GM18870 (cell line): ENCODE measurements at regions not wholly inside any gene's neighbourhood (a gene's known extent, or its start where the extent isn't known, plus 50 kb on each side); places are given as distances from the start of the nearest gene placed in this dataset.

Experiments used
- ATAC-seq: cut with Tn5 transposase; IDR thresholded peaks from one replicate; pipeline ENCODE4 v1.9.1; 2021; ENCODE audit warnings: moderate library complexity; ENCODE audit not compliant: unreplicated experiment

- ATAC-seq = no peak
These were observed 184.7 kb upstream of the PRICKLE1 start for GRCh38 chr12:42774238-42774637.

GRCh38 chr12:42770261-42770660 is 180.7 kb upstream of the PRICKLE1 start:
- ATAC-seq = no peak

GRCh38 chr12:42769455-42769854 is 179.9 kb upstream of the PRICKLE1 start:
- ATAC-seq = no peak

GRCh38 chr12:42767998-42768397 is 178.5 kb upstream of the PRICKLE1 start:
- no peak for ATAC-seq

GRCh38 chr12:42767326-42767954 is 177.9 kb upstream of the PRICKLE1 start:
- ATAC-seq = no peak

- ATAC-seq = no peak
These were observed 177.2 kb upstream of the PRICKLE1 start for GRCh38 chr12:42766754-42767153.

GRCh38 chr12:42766026-42766425 is 176.5 kb upstream of the PRICKLE1 start:
- no peak for ATAC-seq

GRCh38 chr12:42763682-42764081 is 174.1 kb upstream of the PRICKLE1 start:
- ATAC-seq = no peak

- ATAC-seq = peak; percentile 11
These were observed 172.9 kb upstream of the PRICKLE1 start for GRCh38 chr12:42762395-42762925.

GRCh38 chr12:42761601-42762350 is 172.2 kb upstream of the PRICKLE1 start:
- no peak for ATAC-seq

- ATAC-seq = no peak
These were observed 171.5 kb upstream of the PRICKLE1 start for GRCh38 chr12:42761086-42761485.

- ATAC-seq = no peak
These were observed 171.0 kb upstream of the PRICKLE1 start for GRCh38 chr12:42760550-42760949.

- no peak for ATAC-seq
These were observed 170.2 kb upstream of the PRICKLE1 start for GRCh38 chr12:42759622-42760273.

GRCh38 chr12:42758806-42759205 is 169.3 kb upstream of the PRICKLE1 start:
- ATAC-seq = no peak

- ATAC-seq = no peak
These were observed 168.1 kb upstream of the PRICKLE1 start for GRCh38 chr12:42757624-42758119.

- peak; percentile 52 for ATAC-seq
These were observed 167.5 kb upstream of the PRICKLE1 start for GRCh38 chr12:42756841-42757623.

GRCh38 chr12:42750356-42750755 is 160.8 kb upstream of the PRICKLE1 start:
- ATAC-seq = no peak

- ATAC-seq = no peak
These were observed 159.7 kb upstream of the PRICKLE1 start for GRCh38 chr12:42749239-42749638.

- no peak for ATAC-seq
These were observed 155.1 kb upstream of the PRICKLE1 start for GRCh38 chr12:42744539-42745182.

GRCh38 chr12:42742716-42743115 is 153.2 kb upstream of the PRICKLE1 start:
- no peak for ATAC-seq
